GM12878 (cell line): ENCODE measurements at regions not wholly inside any gene's neighbourhood (a gene's known extent, or its start where the extent isn't known, plus 50 kb on each side); places are given as distances from the start of the nearest gene placed in this dataset.

Experiments used
- ATAC-seq: fragments of 200-7000 bp; cut with Tn5 transposase; 3 replicates; pipeline ENCODE4 v1.9.1; 2020; ENCODE audit warnings: mild to moderate bottlenecking, moderate library complexity
- BruUV-seq: library from RNA; stranded (reverse); fragments of 400-500 nt; replicated peaks from 2 replicates; lab custom pipeline; 2021; lab: Mats Ljungman, UMichigan
- CTCF ChIA-PET: fragments of 300-600 bp; sonication (Branson Sonifier 250); formaldehyde crosslinking; extraction: SDS; loops from one replicate; lab custom pipeline; 2021; ENCODE audit warnings: inconsistent platforms; lab: Yijun Ruan, JAX
- POLR2A ChIA-PET: fragments of 350-600 bp; formaldehyde crosslinking; extraction: SDS; loops from one replicate; lab custom pipeline; 2021; ENCODE audit warnings: inconsistent platforms; lab: Charles Lee
- RAD21 ChIA-PET: fragments of 300-600 bp; sonication (Branson Sonifier 250); formaldehyde crosslinking; loops from one replicate; lab custom pipeline; 2023; ENCODE audit warnings: antibody characterized with exemption; ENCODE audit not compliant: unreplicated experiment; lab: Charles Lee
- SMC1A ChIA-PET: fragments of 300-600 bp; sonication (Branson Sonifier 250); formaldehyde crosslinking; loops from one replicate; lab custom pipeline; 2023; ENCODE audit not compliant: unreplicated experiment, uncharacterized antibody; lab: Charles Lee
- DNase-seq: peaks from one replicate; pipeline ENCODE4 v3.0.0-alpha.2; 2011; ENCODE audit warnings: low read depth, low spot score
- FAIRE-seq: peaks from 3 replicates; lab custom pipeline; 2011; peaks lifted over from hg19 to GRCh38; lab: Jason Lieb, UNC
- H2AFZ ChIP-seq: 2 replicates; pipeline ENCODE4 v1.6.0; 2011; ENCODE audit warnings: low read depth, low read length, control low read depth; ENCODE audit not compliant: control insufficient read depth
- H3K27ac ChIP-seq: 2 replicates; pipeline ENCODE4 v1.5.1; 2011; ENCODE audit warnings: control low read depth; ENCODE audit not compliant: control insufficient read depth, insufficient read depth
- H3K27me3 ChIP-seq, 2 experiments: replicated peaks in 1 of 2; 2 replicates each; pipeline versions ENCODE4 v1.6.0 to v1.6.1; 2011; ENCODE audit warnings: low read length in 1 of 2; ENCODE audit not compliant: control insufficient read depth in 2 of 2, insufficient read depth in 2 of 2
- H3K36me3 ChIP-seq, 2 experiments: 2 replicates each; pipeline ENCODE4 v1.5.1; 2011; ENCODE audit warnings: low read length in 1 of 2; ENCODE audit not compliant: control insufficient read depth in 2 of 2, insufficient read depth in 2 of 2
- H3K4me1 ChIP-seq: 2 replicates; pipeline ENCODE4 v1.6.1; 2011; ENCODE audit warnings: mild to moderate bottlenecking, low read length, moderate library complexity, mixed read lengths; ENCODE audit not compliant: control insufficient read depth, insufficient read depth
- H3K4me2 ChIP-seq: 2 replicates; pipeline ENCODE4 v1.6.0; 2011; ENCODE audit warnings: control low read depth; ENCODE audit not compliant: control insufficient read depth, insufficient read depth
- H3K4me3 ChIP-seq: fragments of 200-600 bp; sonication (generic); 2 replicates; pipeline ENCODE4 v1.5.1; 2016
- H3K79me2 ChIP-seq: 2 replicates; pipeline ENCODE4 v1.6.0; 2011; ENCODE audit warnings: low read length; ENCODE audit not compliant: control insufficient read depth, insufficient read depth
- H3K9ac ChIP-seq: 2 replicates; pipeline ENCODE4 v1.8.0; 2011; ENCODE audit warnings: low read length, control low read depth, mixed read lengths; ENCODE audit not compliant: control insufficient read depth, insufficient read depth
- H3K9me3 ChIP-seq: replicated peaks from 3 replicates; pipeline ENCODE4 v1.5.1; 2011; ENCODE audit warnings: mild to moderate bottlenecking, low read length; ENCODE audit not compliant: control insufficient read depth, insufficient read depth
- H4K20me1 ChIP-seq: 2 replicates; pipeline ENCODE4 v1.6.0; 2011; ENCODE audit not compliant: control insufficient read depth, insufficient read depth
- BMI1 ChIP-seq: fragments of 450-650 bp; IDR thresholded peaks from 2 replicates; pipeline ENCODE4 v1.6.1; 2016; ENCODE audit warnings: mild to moderate bottlenecking, moderate library complexity, borderline replicate concordance
- BRCA1 ChIP-seq: IDR thresholded peaks from 2 replicates; pipeline ENCODE4 v1.6.1; 2011; ENCODE audit warnings: low read depth, low read length, improper control_type of control experiment
- GATAD2B ChIP-seq: fragments of 450-650 bp; conservative IDR thresholded peaks from 2 replicates; pipeline ENCODE4 v1.6.1; 2017; ENCODE audit warnings: low read depth, mild to moderate bottlenecking, moderate library complexity
- JUNB ChIP-seq: IDR thresholded peaks from 2 replicates; pipeline ENCODE4 v1.6.1; 2016; ENCODE audit warnings: antibody characterized with exemption, mild to moderate bottlenecking
- NR2F1 ChIP-seq: fragments of 450-650 bp; conservative IDR thresholded peaks from 2 replicates; pipeline ENCODE4 v1.6.1; 2017; ENCODE audit warnings: mild to moderate bottlenecking
- PAX5 ChIP-seq: IDR thresholded peaks from 2 replicates; pipeline ENCODE4 v1.6.1; 2011; ENCODE audit warnings: low read depth, low read length, borderline replicate concordance
- PBX3 ChIP-seq: IDR thresholded peaks from 2 replicates; pipeline ENCODE4 v1.6.1; 2011; ENCODE audit warnings: mild to moderate bottlenecking, low read depth, low read length, moderate library complexity; ENCODE audit not compliant: insufficient replicate concordance
- RAD51 ChIP-seq: fragments of 450-650 bp; IDR thresholded peaks from 2 replicates; pipeline ENCODE4 v1.6.1; 2016; ENCODE audit warnings: moderate library complexity, mild to moderate bottlenecking, inconsistent platforms
- REST ChIP-seq: IDR thresholded peaks from 2 replicates; pipeline ENCODE4 v1.6.1; 2012; ENCODE audit warnings: mild to moderate bottlenecking, low read depth, low read length
- ZSCAN29 ChIP-seq: fragments of 450-650 bp; IDR thresholded peaks from 2 replicates; pipeline ENCODE4 v1.6.1; 2017; ENCODE audit warnings: mild to moderate bottlenecking, moderate library complexity
- WGBS: methylation state at CpG from one replicate; pipeline ENCODE4 v1.1.6; 2016; ENCODE audit warnings: low lambda C conversion rate; ENCODE audit not compliant: insufficient replicate concordance, insufficient coverage; ENCODE audit errors: missing lambda C conversion rate; 5-methylcytosine and 5-hydroxymethylcytosine counted together
- in situ Hi-C: fragments of 300-500 bp; cut with MboI; formaldehyde crosslinking; loops from 9 replicates; pipeline ENCODE4 v1.14.3; 2018; ENCODE audit warnings: mixed read lengths
- intact Hi-C: fragments of 100-400 bp; cut with micrococcal nuclease; formaldehyde crosslinking; loops from one replicate; pipeline ENCODE4 v1.14.2; 2022; ENCODE audit not compliant: unreplicated experiment
- TF ChIP-seq, protein P1 (sequence below): IDR thresholded peaks from 2 replicates; pipeline ENCODE4 v1.6.1; 2012; ENCODE audit warnings: improper control_type of control experiment, low read depth, low read length; ENCODE audit not compliant: insufficient replicate concordance
- TF ChIP-seq, protein P2 (sequence below): IDR thresholded peaks from 2 replicates; pipeline ENCODE4 v1.6.1; 2012; ENCODE audit warnings: low read depth, low read length, improper control_type of control experiment

- TF ChIP-seq, protein P1, sequence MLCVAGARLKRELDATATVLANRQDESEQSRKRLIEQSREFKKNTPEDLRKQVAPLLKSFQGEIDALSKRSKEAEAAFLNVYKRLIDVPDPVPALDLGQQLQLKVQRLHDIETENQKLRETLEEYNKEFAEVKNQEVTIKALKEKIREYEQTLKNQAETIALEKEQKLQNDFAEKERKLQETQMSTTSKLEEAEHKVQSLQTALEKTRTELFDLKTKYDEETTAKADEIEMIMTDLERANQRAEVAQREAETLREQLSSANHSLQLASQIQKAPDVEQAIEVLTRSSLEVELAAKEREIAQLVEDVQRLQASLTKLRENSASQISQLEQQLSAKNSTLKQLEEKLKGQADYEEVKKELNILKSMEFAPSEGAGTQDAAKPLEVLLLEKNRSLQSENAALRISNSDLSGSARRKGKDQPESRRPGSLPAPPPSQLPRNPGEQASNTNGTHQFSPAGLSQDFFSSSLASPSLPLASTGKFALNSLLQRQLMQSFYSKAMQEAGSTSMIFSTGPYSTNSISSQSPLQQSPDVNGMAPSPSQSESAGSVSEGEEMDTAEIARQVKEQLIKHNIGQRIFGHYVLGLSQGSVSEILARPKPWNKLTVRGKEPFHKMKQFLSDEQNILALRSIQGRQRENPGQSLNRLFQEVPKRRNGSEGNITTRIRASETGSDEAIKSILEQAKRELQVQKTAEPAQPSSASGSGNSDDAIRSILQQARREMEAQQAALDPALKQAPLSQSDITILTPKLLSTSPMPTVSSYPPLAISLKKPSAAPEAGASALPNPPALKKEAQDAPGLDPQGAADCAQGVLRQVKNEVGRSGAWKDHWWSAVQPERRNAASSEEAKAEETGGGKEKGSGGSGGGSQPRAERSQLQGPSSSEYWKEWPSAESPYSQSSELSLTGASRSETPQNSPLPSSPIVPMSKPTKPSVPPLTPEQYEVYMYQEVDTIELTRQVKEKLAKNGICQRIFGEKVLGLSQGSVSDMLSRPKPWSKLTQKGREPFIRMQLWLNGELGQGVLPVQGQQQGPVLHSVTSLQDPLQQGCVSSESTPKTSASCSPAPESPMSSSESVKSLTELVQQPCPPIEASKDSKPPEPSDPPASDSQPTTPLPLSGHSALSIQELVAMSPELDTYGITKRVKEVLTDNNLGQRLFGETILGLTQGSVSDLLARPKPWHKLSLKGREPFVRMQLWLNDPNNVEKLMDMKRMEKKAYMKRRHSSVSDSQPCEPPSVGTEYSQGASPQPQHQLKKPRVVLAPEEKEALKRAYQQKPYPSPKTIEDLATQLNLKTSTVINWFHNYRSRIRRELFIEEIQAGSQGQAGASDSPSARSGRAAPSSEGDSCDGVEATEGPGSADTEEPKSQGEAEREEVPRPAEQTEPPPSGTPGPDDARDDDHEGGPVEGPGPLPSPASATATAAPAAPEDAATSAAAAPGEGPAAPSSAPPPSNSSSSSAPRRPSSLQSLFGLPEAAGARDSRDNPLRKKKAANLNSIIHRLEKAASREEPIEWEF = no peak
- TF ChIP-seq PAX5 (no peak), ZSCAN29 (no peak), GATAD2B (no peak), BRCA1 (no peak)
Observed at GRCh38 chr6:169841907-169842606, 90.6 kb downstream of the ERMARD start (continued).

- no peaks in the 10 kb centered on the region for H3K36me3 ChIP-seq
- no peaks in the 10 kb centered on the region; the same call in 2 of the 3 replicates for H3K9me3 ChIP-seq
- FAIRE-seq (no peak), DNase-seq (no peak), ATAC-seq (no peak)
- in situ Hi-C loops = no loop called here
- CTCF ChIA-PET = no interaction called here
- H2AFZ ChIP-seq = no peak overlapping the region
- POLR2A ChIA-PET = no interaction called here
- no peak overlapping the region for H3K27ac ChIP-seq
- no peaks in the 10 kb centered on the region for H3K79me2 ChIP-seq
- no peak overlapping the region for H3K4me3 ChIP-seq
- no peak overlapping the region for H3K9ac ChIP-seq
- H3K4me1 ChIP-seq = no peaks in the 10 kb centered on the region
- intact Hi-C loops = no loop called here
- 27% methylated on average over 6 of the region's 6 CpGs for WGBS
- H3K4me2 ChIP-seq = no peak overlapping the region
- BruUV-seq = no TSS peak
- SMC1A ChIA-PET = no interaction called here
- H3K27me3 ChIP-seq = no peaks in the 10 kb centered on the region; a peak in 1 of 4 replicates
- RAD21 ChIA-PET = no interaction called here
- H4K20me1 ChIP-seq = no peaks in the 10 kb centered on the region
- TF ChIP-seq, protein P2, sequence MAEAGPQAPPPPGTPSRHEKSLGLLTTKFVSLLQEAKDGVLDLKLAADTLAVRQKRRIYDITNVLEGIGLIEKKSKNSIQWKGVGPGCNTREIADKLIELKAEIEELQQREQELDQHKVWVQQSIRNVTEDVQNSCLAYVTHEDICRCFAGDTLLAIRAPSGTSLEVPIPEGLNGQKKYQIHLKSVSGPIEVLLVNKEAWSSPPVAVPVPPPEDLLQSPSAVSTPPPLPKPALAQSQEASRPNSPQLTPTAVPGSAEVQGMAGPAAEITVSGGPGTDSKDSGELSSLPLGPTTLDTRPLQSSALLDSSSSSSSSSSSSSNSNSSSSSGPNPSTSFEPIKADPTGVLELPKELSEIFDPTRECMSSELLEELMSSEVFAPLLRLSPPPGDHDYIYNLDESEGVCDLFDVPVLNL = no peak
- no peak for TF ChIP-seq PBX3
- TF ChIP-seq JUNB = no peak
- no peak for TF ChIP-seq RAD51
- no peak for TF ChIP-seq BMI1
- no peak for TF ChIP-seq NR2F1
- no peak for TF ChIP-seq REST
Observed at GRCh38 chr6:169841251-169841650, 89.8 kb downstream of the ERMARD start.
